Mesenteric fat pad (tissue), 1 donor: ENCODE measurements at regions not wholly inside any gene's neighbourhood (a gene's known extent, or its start where the extent isn't known, plus 50 kb on each side); places are given as distances from the start of the nearest gene placed in this dataset.
"Not testable (repeated sequence)": the region's sequence is repeated elsewhere in the genome, so short reads cannot be mapped to it uniquely, and the experiment has no call there.

Source experiments
- DNase-seq: peaks from one replicate; pipeline ENCODE4 v3.0.0-alpha.2; 2020; ENCODE audit warnings: low spot score
- donor health status: DM: yes; HTN: yes; CAD: no.

- DNase-seq, result no peak
Measured at GRCh38 chr9:15047028-15047551, 136.9 kb upstream of the FREM1 start.

GRCh38 chr9:15033316-15033715 is 123.1 kb upstream of the FREM1 start:
- DNase-seq, result no peak

DNA sequence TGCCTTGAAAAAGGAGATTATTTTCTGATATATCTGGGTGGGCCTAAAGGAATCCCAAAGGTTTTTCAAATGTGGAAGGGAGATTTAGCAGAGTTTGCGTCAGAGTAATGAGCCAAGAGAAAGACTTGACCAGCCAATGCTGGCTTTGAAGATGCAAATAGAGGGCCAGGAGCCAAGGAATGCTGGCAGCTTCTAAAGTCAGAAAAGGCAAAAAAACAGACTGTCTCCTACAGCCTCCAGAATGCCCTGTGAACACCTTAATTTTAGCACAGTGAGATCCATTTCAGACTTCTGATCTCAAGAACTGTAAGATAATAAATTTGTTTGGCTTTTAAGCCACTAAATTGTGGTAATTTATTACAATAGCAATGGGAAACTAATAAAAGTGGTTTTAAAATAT is 122.6 kb upstream of the FREM1 start:
- no peak for DNase-seq

DNA sequence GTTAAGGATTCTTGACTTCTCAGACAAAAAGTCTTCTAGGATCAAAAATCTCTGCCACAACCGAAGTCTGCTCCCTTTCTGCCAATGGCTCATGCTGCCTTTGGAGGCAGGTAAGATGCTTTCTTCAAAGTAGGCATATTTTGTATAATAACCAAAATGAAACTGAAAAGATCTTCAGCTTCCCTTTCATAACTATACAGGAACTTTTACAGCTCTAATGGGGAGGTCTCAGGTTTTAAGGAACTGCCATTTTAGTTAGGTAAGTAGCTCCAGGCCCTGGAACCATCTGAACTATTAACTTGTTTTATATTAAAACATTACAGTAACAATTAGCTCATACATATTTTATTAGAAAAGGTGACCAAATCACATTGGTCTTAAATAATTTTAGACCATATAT is 110.9 kb upstream of the FREM1 start:
- no peak for DNase-seq

DNA sequence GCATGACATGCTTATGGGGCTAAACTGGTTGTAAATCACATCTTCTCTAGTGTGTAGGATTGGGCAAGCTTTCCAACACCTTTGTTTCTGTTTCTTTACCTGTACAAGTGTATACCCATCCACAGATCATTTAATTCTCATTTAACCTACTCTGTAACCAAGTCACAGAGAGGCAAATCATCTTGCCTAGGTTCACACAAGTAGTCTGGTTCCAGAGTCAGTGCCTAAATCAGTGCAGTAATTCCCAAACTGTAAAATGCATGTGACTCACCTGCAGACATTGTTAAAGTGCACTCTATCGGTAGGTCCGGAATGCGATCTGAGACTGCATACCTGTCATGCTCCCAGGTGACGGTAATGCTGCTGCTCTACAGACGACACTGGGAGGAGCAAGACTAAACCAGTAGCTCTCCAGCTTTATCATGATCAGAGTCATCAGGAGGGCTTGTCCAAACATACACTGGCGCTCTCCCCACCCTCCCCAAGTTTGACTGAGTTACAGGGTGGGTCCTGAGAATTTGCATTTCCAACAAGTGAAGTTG is 107.9 kb upstream of the FREM1 start:
- no peak for DNase-seq

- DNase-seq, result no peak
Measured at GRCh38 chr9:15010581-15010980, 100.4 kb upstream of the FREM1 start.

GRCh38 chr9:15007698-15008097 is 97.5 kb upstream of the FREM1 start:
- no peak for DNase-seq

DNA sequence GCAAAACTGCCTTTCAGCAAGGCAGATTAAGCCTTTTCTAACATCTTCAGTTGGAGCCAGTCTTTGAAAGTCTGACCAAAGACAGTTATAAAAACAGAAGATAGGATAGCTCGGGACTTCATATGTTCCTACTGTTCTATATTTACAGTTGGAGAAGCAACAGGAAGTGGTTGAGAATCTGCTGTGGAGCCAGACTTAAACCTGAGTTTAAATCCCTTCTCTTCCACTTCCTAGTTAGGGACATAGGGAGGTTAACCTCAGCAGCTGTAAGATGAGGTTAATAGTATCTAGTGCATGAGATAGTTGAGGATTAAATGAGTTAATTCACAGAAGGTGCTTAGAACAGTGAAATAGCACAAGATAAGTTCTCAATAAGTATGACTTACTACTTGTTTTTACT is 84.5 kb upstream of the FREM1 start:
- no peak for DNase-seq

GRCh38 chr9:14993901-14994554 is 83.8 kb upstream of the FREM1 start:
- no peak for DNase-seq

DNA sequence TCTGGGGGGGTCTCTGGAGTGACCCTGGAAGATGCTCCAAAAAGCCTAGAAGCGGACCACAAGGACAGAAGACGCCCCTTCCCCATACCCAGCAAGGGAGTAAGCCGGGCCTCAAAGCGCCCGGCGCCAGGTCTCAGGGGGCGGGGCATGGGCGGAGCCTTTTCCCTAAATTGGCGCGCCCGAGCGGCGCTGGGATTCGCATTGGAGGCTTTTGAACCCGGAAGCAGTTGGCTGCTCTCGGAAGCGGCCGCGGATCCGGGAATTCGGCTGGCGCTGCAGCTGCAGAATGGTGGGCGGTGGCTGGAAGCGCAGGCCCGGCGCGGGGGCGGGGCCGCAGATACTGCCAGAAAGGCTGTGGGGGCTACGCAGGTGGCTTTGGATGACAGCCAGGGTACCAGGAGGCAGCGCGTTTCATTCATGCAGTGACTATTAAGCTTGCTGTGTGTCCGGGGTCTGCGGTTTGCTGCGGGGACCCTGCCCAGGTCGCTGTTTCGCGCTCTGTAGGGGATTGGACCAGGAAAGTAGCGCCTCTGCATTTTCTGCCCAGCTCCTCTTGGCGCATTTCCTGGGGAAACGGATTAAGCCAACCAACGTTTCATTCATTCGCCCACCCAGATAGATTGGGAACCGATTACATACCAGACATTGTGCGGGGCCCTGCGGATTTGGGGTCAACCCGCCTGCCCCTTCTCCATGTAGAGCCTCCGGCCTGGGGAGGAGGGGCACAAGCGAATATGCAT is 83.0 kb upstream of the FREM1 start:
- DNase-seq, result peak; percentile 94

- no peak for DNase-seq
Measured at GRCh38 chr9:14992516-14992915, 82.3 kb upstream of the FREM1 start.

DNA sequence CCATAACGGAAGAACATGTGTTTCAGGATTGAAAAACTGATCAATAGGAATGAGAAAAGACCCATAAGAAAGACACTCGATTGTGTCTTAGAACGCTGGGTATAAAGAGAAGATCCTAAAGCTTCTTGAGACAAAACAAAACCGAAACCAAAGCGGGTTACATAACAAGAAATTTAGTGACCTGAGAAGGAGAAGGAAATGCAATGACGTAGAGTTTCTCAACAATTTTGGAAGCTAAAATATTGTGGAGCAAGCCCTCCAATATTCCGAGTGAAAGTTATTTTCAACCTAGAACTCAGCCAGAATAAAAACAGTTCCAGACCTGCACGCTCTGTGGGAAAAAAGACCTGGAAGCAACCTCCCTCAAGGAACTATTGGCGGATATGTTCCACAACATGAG is 81.9 kb upstream of the FREM1 start:
- DNase-seq, result no peak

DNA sequence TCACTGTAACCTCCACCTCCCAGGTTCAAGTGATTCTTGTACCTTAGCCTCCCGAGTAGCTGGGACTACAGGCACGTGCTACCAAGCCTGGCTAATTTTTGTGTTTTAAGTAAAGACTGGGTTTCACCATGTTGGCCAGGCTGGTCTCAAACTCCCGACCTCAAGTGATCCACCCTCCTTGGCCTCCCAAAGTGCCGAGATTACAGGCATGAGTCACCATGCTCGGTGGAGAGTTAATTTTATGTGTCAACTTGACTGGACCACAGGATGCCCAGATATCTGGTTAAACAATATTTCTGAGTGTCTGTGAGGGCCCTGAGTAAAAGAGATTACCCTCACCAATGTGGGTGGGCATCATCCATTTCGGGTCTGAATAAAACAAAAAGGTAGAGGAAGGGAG is 80.4 kb upstream of the FREM1 start:
- not testable (repeated sequence) for DNase-seq

GRCh38 chr9:14989811-14990210 is 79.6 kb upstream of the FREM1 start:
- no peak for DNase-seq

GRCh38 chr9:14989336-14989735 is 79.1 kb upstream of the FREM1 start:
- not testable (repeated sequence) for DNase-seq

- no peak for DNase-seq
Measured at GRCh38 chr9:14987858-14988257, 77.6 kb upstream of the FREM1 start.

- DNase-seq, result no peak
Measured at GRCh38 chr9:14985419-14985818, 75.2 kb upstream of the FREM1 start.

GRCh38 chr9:14983599-14983998 is 73.4 kb upstream of the FREM1 start:
- DNase-seq, result no peak

- DNase-seq, result no peak
Measured at GRCh38 chr9:14981291-14981950, 71.2 kb upstream of the FREM1 start.

- no peak for DNase-seq
Measured at GRCh38 chr9:14978022-14979000, 68.1 kb upstream of the FREM1 start.
